ENCODE measurements at regions not wholly inside any gene's neighbourhood (a gene's known extent, or its start where the extent isn't known, plus 50 kb on each side); places are given as distances from the start of the nearest gene placed in this dataset.
"Not testable (repeated sequence)": the region's sequence is repeated elsewhere in the genome, so short reads cannot be mapped to it uniquely, and the experiment has no call there.

DNA sequence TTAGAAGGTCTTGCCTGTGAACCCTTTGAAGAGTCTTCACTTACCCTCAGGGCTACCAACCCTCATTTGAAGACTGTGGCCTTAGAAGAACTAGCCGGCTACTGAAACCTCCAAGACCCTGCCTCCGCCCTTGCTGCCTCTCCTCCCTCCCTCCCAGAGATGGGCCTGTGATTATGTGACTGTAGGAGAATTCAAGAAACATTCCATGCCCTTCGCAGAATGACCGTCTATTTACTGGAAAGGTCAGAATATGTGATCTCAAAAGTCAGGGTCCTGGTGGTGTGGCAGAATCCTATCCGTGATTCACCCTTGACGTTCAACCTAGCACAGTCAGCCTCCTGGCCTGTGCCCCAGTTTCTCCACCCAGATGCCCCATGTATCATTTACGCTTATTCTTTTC lies 109.6 kb downstream of the CTNND1 start:
- DNase-seq (ENCODE audit: low spot score): no peak
- ATAC-seq: no peak
- no peak overlapping the region for H3K4me3 Mint-ChIP-seq
- H3K27me3 Mint-ChIP-seq: peaks cover 16 to 22% of the 10 kb centered on the region in 2 donors
- no peaks in the 10 kb centered on the region for H3K4me1 Mint-ChIP-seq (ENCODE audit: low read depth in 2 of 2)
- no peaks in the 10 kb centered on the region for H3K36me3 Mint-ChIP-seq
- no peaks in the 10 kb centered on the region for H3K9me3 Mint-ChIP-seq
- H3K27ac Mint-ChIP-seq: no peak overlapping the region

GRCh38 chr11:57873196-57873911 lies 111.8 kb downstream of the CTNND1 start:
- Mint-ChIP-seq H3K36me3 (no peaks in the 10 kb centered on the region), H3K27ac (no peak overlapping the region), H3K27me3 (peaks cover 13 to 17% of the 10 kb centered on the region in 2 donors), H3K9me3 (no peaks in the 10 kb centered on the region), H3K4me1 (ENCODE audit: low read depth in 2 of 2) (no peaks in the 10 kb centered on the region), H3K4me3 (no peak overlapping the region)
- DNase-seq (ENCODE audit: low spot score) (no peak), ATAC-seq (no peak)

DNA sequence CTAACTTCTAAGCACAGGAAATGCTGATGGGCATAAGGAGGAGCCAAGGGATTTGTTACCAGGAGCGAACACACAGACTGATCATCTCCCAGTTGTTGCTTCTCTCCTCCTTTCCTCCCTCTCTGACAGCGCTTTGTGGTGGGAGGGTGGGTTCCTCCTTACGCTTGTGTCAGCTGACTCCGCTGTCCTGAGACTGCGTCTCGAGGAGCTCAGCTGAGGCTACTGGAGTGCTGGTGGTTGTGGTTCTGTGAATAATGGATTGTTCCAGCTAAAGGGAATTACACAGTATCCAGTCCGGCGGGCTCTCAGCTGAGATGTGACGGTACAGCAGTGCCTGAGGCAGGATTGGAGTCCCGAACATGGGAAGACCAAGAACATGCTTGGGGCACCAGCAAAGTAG lies 113.4 kb downstream of the CTNND1 start:
- Mint-ChIP-seq H3K27me3 (peaks cover 15 to 24% of the 10 kb centered on the region in 2 donors), H3K9me3 (no peaks in the 10 kb centered on the region), H3K4me1 (ENCODE audit: low read depth in 2 of 2) (peaks cover 0 to 3% of the 10 kb centered on the region in 2 donors), H3K36me3 (no peaks in the 10 kb centered on the region), H3K4me3 (no peak overlapping the region), H3K27ac (no peak overlapping the region)
- no peak for DNase-seq (ENCODE audit: low spot score)
- no peak for ATAC-seq

DNA sequence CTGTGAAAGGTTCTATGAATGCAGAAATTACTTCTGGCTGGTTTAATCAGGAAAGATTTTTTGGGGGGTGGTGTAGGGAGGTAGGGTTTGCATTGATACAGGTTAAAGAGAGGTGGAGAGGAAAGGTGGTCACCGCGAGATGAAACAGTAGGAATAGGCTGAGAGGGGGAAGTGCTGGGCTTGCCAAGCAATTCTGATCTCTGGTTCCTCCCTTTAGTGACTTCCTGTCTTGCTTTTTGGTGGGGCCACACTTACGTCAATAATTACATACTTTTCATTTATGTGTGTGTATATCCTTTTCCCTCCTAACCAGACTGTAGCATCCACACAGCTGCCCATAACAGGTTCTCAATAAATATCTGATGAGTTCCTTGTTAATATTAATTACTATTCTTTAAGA lies 120.0 kb downstream of the CTNND1 start:
- Mint-ChIP-seq H3K36me3 (no peaks in the 10 kb centered on the region), H3K4me1 (ENCODE audit: low read depth in 2 of 2) (peaks cover 0 to 10% of the 10 kb centered on the region in 2 donors), H3K27me3 (peaks cover 10 to 19% of the 10 kb centered on the region in 2 donors), H3K9me3 (peaks cover 3% of the 10 kb centered on the region), H3K27ac (no peak overlapping the region), H3K4me3 (no peak overlapping the region)
- ATAC-seq (no peak), DNase-seq (ENCODE audit: low spot score) (no peak)

GRCh38 chr11:57883630-57884029 lies 122.0 kb downstream of the CTNND1 start:
- no peak for ATAC-seq
- no peak for DNase-seq (ENCODE audit: low spot score)
- H3K4me1 Mint-ChIP-seq (ENCODE audit: low read depth in 2 of 2): peaks cover 0 to 10% of the 10 kb centered on the region in 2 donors
- no peak overlapping the region for H3K4me3 Mint-ChIP-seq
- peaks cover 8 to 16% of the 10 kb centered on the region in 2 donors for H3K27me3 Mint-ChIP-seq
- H3K27ac Mint-ChIP-seq: no peak overlapping the region
- H3K9me3 Mint-ChIP-seq: peaks cover 3% of the 10 kb centered on the region
- no peaks in the 10 kb centered on the region for H3K36me3 Mint-ChIP-seq

DNA sequence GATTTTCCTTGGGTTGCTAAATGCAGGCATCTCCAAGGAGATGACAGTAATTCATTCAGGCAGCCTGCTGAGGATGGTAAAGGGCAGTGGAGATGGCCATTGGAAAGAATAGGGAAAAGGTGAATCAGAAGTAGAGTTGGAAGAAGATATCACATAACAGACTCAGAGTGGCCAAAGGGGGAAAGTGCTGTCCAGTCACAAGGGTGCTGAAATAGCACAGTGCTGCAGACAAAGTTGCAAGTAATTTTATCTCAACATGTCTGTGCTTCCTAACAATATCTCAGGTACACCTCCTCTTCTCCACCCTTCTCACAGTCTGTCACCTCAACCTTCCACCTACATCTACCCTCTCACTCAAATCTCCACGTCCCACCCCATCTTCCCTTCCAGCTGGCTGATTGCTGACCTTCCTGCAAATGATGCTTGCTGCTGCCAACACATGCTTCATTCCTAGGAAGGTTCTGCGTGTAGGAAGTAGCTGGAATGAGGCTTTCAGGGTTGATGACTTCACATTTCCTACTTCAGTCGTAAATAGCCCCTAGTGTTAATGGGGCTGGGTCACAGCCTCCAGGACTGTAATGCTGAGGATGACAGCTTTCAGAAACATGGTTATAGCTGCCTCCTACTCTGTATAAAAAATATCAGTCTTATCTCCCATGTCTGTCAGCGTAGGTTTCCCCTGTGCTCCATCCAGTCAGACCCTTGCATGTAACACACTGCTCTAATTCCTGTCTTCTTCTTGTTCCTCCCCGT lies 123.9 kb downstream of the CTNND1 start:
- H3K4me3 Mint-ChIP-seq: no peak overlapping the region
- DNase-seq (ENCODE audit: low spot score): no peak

DNA sequence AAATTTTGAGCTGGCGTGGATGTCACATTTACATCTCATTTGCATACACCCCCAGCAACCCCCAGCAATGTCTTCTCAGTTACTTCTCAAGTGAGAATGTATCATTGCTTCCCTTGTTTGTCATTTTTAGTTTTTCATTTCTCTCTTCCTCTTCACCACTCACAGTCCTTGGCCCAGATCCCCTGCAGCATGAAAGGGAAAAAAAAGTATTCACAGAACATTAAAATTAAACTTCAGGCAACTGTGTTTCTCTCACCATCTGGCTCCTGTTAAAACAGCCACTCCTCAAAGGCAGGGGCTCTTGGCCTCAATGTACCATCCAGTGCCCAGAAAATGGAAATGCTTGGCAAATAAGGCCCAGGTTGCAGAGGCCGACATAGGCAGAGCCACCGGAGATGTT lies 126.8 kb downstream of the CTNND1 start:
- no peaks in the 10 kb centered on the region for H3K36me3 Mint-ChIP-seq
- no peaks in the 10 kb centered on the region for H3K4me1 Mint-ChIP-seq (ENCODE audit: low read depth in 2 of 2)
- H3K9me3 Mint-ChIP-seq: peaks cover 3% of the 10 kb centered on the region
- no peak for DNase-seq (ENCODE audit: low spot score)
- no peak for ATAC-seq
- no peak overlapping the region for H3K27ac Mint-ChIP-seq
- peaks cover 4 to 14% of the 10 kb centered on the region in 2 donors for H3K27me3 Mint-ChIP-seq
- no peak overlapping the region for H3K4me3 Mint-ChIP-seq

More for the DNA sequence above, 123.9 kb downstream of the CTNND1 start:
- peaks cover 0 to 4% of the 10 kb centered on the region in 2 donors for H3K4me1 Mint-ChIP-seq (ENCODE audit: low read depth in 2 of 2)
- no peak overlapping the region for H3K27ac Mint-ChIP-seq
- H3K36me3 Mint-ChIP-seq: no peaks in the 10 kb centered on the region
- no peak for ATAC-seq
- peaks cover 2 to 5% of the 10 kb centered on the region in 2 donors for H3K27me3 Mint-ChIP-seq
- peaks cover 3% of the 10 kb centered on the region for H3K9me3 Mint-ChIP-seq

DNA sequence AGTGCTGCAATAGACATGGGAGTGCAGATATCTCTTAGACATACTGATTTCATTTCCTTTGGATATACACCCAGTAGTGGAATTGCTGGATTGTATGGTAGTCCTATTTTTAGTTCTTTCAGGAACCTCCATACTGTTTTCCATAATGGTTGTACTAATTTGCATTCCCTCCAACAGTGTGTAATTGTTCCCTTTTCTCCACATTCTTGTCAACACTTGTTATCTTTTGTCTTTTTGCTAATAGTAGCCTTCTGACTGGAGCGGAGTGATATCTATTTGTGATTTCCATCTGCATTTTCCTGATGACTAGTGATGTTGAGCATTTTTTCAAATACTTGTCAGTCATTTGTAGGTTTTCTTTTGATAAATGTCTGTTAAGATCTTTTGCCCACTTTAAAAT lies 128.9 kb downstream of the CTNND1 start:
- ATAC-seq: no peak
- H3K4me1 Mint-ChIP-seq (ENCODE audit: low read depth in 2 of 2): no peaks in the 10 kb centered on the region

GRCh38 chr11:57893200-57893599 lies 130.5 kb upstream of the OR9Q1 start:
- ATAC-seq; H3K4me1 Mint-ChIP-seq (ENCODE audit: low read depth in 2 of 2); H3K9me3 Mint-ChIP-seq; H3K4me3 Mint-ChIP-seq; H3K36me3 Mint-ChIP-seq; H3K27ac Mint-ChIP-seq; DNase-seq (ENCODE audit: low spot score): not testable (repeated sequence)
- peaks cover 14 to 45% of the 10 kb centered on the region in 2 donors for H3K27me3 Mint-ChIP-seq

More for the DNA sequence above, 128.9 kb downstream of the CTNND1 start:
- Mint-ChIP-seq H3K27ac (no peak overlapping the region), H3K36me3 (no peaks in the 10 kb centered on the region), H3K4me3 (no peak overlapping the region), H3K9me3 (peaks cover 3% of the 10 kb centered on the region), H3K27me3 (peaks cover 11 to 28% of the 10 kb centered on the region in 2 donors)
- DNase-seq (ENCODE audit: low spot score): no peak

DNA sequence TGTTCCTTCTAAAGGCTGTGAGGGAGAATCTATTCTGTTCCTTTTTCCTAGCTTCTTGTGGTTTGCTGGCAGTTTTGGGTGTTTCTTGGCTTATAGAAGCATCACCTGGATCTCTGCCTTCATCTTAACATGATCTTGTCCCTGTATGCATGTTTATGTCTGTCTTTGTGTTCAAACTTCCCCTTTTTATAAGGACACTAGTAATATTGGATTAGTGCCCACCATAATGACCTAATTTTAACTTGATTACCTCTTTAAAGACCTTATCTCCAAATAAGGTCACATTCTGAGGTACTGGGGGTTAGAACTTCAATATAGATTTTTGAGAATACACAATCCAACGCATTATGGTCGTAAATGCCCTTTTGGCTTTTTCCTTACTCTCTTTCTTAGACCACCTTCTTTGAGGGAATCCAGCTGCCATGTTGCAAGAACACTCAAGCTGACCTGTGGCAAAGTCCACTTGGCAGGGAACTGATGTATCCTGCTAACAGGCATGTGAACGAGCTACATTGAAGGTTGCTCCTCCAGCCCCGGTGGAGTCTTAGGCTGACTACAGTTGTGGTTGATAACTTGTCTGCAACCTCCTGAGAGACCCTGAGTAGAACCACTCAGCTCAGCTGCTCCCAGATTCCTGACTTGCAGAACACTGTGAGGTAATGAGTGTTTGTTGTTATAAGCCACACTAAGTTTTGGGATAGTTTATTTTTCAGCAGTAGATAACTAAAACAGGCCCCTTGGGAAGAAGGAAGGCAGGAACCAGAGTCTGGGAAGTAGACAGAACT lies 127.1 kb upstream of the OR9Q1 start:
- DNase-seq (ENCODE audit: low spot score) (no peak), ATAC-seq (no peak)
- Mint-ChIP-seq H3K27ac (no peak overlapping the region), H3K36me3 (no peaks in the 10 kb centered on the region), H3K4me1 (ENCODE audit: low read depth in 2 of 2) (peaks cover 0 to 4% of the 10 kb centered on the region in 2 donors), H3K4me3 (no peak overlapping the region), H3K27me3 (peaks cover 16 to 57% of the 10 kb centered on the region in 2 donors), H3K9me3 (no peaks in the 10 kb centered on the region)

DNA sequence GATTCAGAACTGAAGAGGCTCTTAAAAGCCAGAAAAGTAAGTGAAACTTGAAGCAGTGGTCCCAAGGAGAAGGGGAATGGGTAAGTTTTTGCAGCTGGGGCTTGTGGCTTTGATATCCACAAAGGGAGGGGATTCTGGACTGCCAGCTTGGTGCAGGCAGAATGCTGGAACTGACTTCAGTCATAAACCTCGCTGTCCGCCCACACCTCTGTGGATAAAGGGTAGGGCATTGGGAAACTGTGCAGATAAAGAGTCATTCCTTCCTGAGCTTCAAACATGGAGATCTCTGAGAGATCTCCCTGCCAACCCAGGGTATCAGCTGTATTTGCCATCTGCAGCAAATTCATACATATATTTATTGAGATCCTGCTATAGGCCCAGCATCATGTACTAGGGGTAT lies 124.3 kb upstream of the OR9Q1 start:
- H3K4me3 Mint-ChIP-seq: no peak overlapping the region
- no peak overlapping the region for H3K27ac Mint-ChIP-seq
- H3K4me1 Mint-ChIP-seq (ENCODE audit: low read depth in 2 of 2): peaks cover 7 to 10% of the 10 kb centered on the region in 2 donors
- H3K27me3 Mint-ChIP-seq: peaks cover 11 to 37% of the 10 kb centered on the region in 2 donors
- H3K9me3 Mint-ChIP-seq: no peaks in the 10 kb centered on the region
- DNase-seq (ENCODE audit: low spot score) (no peak), ATAC-seq (no peak)
- no peaks in the 10 kb centered on the region for H3K36me3 Mint-ChIP-seq

DNA sequence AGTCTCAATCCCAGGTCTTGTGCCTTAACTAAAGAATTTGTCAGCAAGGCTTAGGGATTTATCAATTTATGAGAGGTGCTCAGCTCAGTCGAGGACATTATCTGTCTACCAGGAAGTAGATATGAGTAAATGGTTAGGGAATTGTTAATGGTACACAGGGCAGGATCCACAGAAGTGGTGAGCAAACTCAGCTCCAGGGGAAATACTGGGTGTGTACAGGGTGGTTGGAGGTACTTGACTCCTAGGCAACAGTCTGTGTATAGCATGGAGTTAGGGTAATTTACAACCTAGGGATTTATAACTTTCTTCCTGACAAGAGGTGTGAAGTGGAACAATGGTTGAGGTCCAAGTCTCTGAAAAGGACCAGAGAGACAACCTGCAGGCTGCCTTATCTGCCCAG lies 123.4 kb upstream of the OR9Q1 start:
- DNase-seq (ENCODE audit: low spot score) (no peak), ATAC-seq (no peak)
- Mint-ChIP-seq H3K4me1 (ENCODE audit: low read depth in 2 of 2) (peaks cover 7 to 10% of the 10 kb centered on the region in 2 donors), H3K27me3 (peaks cover 8 to 29% of the 10 kb centered on the region in 2 donors), H3K27ac (no peak overlapping the region), H3K36me3 (no peaks in the 10 kb centered on the region), H3K9me3 (no peaks in the 10 kb centered on the region), H3K4me3 (no peak overlapping the region)

GRCh38 chr11:57901278-57901677 lies 122.4 kb upstream of the OR9Q1 start:
- Mint-ChIP-seq H3K9me3 (no peaks in the 10 kb centered on the region), H3K36me3 (no peaks in the 10 kb centered on the region), H3K4me1 (ENCODE audit: low read depth in 2 of 2) (peaks cover 7 to 10% of the 10 kb centered on the region in 2 donors), H3K27ac (no peak overlapping the region), H3K27me3 (peaks cover 7 to 25% of the 10 kb centered on the region in 2 donors), H3K4me3 (no peak overlapping the region)
- ATAC-seq: no peak
- DNase-seq (ENCODE audit: low spot score): no peak

- no peak for ATAC-seq
- Mint-ChIP-seq H3K4me3 (no peak overlapping the region), H3K27me3 (peaks cover 5 to 20% of the 10 kb centered on the region in 2 donors), H3K4me1 (ENCODE audit: low read depth in 2 of 2) (peaks cover 7 to 10% of the 10 kb centered on the region in 2 donors), H3K9me3 (no peaks in the 10 kb centered on the region), H3K36me3 (no peaks in the 10 kb centered on the region), H3K27ac (no peak overlapping the region)
- DNase-seq (ENCODE audit: low spot score): no peak
These were observed 121.9 kb upstream of the OR9Q1 start for GRCh38 chr11:57901756-57902155.

Data from natural killer cell treated with Interleukin-12 subunit alpha and Interleukin-12 subunit beta and Interleukin-15 and Interleukin-18, amount 100 ng/mL, for 72 hours (primary cell).